Naive thymus-derived CD8-positive, alpha-beta T cell (primary cell): ENCODE measurements at regions not wholly inside any gene's neighbourhood (a gene's known extent, or its start where the extent isn't known, plus 50 kb on each side); places are given as distances from the start of the nearest gene placed in this dataset.

ENCODE experiments used
- ATAC-seq, 2 donors: fragments of 150-1000 bp; cut with Tn5 transposase in 1 of 2; sonication (Bioruptor Pico), chemical (Tn5 transposase) in 1 of 2; 1 replicate in 1 of 2; 2 replicates in 1 of 2; pipeline ENCODE4 v1.10.0; 2021; ENCODE audit warnings: mild to moderate bottlenecking in 2 of 2, moderate library complexity in 2 of 2
- POLR2A ChIA-PET: fragments of 350-600 bp; sonication (Branson Sonifier 250); formaldehyde crosslinking; loops from one replicate; lab custom pipeline; 2021; ENCODE audit warnings: antibody characterized with exemption; lab: Charles Lee
- DNase-seq, 10 donors: peaks; one replicate each; pipeline versions ENCODE4 v3.0.0 to v3.0.0-alpha.2; 2020 to 2022
- H3K27ac Mint-ChIP-seq, 10 donors: one replicate each; pipeline ENCODE4 v1.8.0; 2020 to 2022; ENCODE audit warnings: mild to moderate bottlenecking in 10 of 10, mixed read lengths in 10 of 10, moderate library complexity in 4 of 10, inconsistent platforms in 1 of 10
- H3K27me3 Mint-ChIP-seq, 5 donors: one replicate each; pipeline ENCODE4 v1.8.0; 2021 to 2022; ENCODE audit warnings: mixed read lengths in 5 of 5
- H3K36me3 Mint-ChIP-seq, 3 donors: one replicate each; pipeline ENCODE4 v1.8.0; 2020 to 2022; ENCODE audit warnings: mixed read lengths in 3 of 3, mild to moderate bottlenecking in 2 of 3, inconsistent platforms in 1 of 3
- H3K4me1 Mint-ChIP-seq, 4 donors: one replicate each; pipeline ENCODE4 v1.8.0; 2021 to 2022; ENCODE audit warnings: mixed read lengths in 4 of 4
- H3K4me3 Mint-ChIP-seq, 10 donors: one replicate each; pipeline ENCODE4 v1.8.0; 2020 to 2022; ENCODE audit warnings: mild to moderate bottlenecking in 10 of 10, mixed read lengths in 10 of 10, moderate library complexity in 6 of 10, inconsistent platforms in 1 of 10
- H3K9me3 Mint-ChIP-seq, 9 donors: one replicate each; pipeline ENCODE4 v1.8.0; 2020 to 2022; ENCODE audit warnings: mixed read lengths in 9 of 9, mild to moderate bottlenecking in 3 of 9, inconsistent platforms in 1 of 9, moderate library complexity in 1 of 9

GRCh38 chr1:55820501-55820900 lies 605.3 kb upstream of the USP24 start:
- H3K9me3 Mint-ChIP-seq, result peaks cover 0 to 2% (median 0%) of the 10 kb centered on the region in 9 donors
- POLR2A ChIA-PET, result no interaction called here
- DNase-seq, result no peak
- ATAC-seq, result no peak
- no peak overlapping the region for H3K27ac Mint-ChIP-seq
- no peaks in the 10 kb centered on the region for H3K36me3 Mint-ChIP-seq
- H3K27me3 Mint-ChIP-seq, result peaks cover 1 to 9% (median 6%) of the 10 kb centered on the region in 5 donors
- no peak overlapping the region for H3K4me3 Mint-ChIP-seq
- H3K4me1 Mint-ChIP-seq, result peaks cover 0 to 1% (median 0%) of the 10 kb centered on the region in 4 donors

GRCh38 chr1:55819011-55819410 lies 603.8 kb upstream of the USP24 start:
- H3K4me1 Mint-ChIP-seq, result peaks cover 0 to 2% (median 0%) of the 10 kb centered on the region in 4 donors
- no peak for DNase-seq
- peaks cover 0 to 2% (median 0%) of the 10 kb centered on the region in 9 donors for H3K9me3 Mint-ChIP-seq
- no peak overlapping the region for H3K4me3 Mint-ChIP-seq
- POLR2A ChIA-PET, result no interaction called here
- no peaks in the 10 kb centered on the region for H3K36me3 Mint-ChIP-seq
- no peak overlapping the region for H3K27ac Mint-ChIP-seq
- no peak for ATAC-seq
- H3K27me3 Mint-ChIP-seq, result peaks cover 0 to 10% (median 4%) of the 10 kb centered on the region in 5 donors

- POLR2A ChIA-PET, result no interaction called here
- Mint-ChIP-seq H3K9me3 (no peaks in the 10 kb centered on the region), H3K27ac (no peak overlapping the region), H3K36me3 (no peaks in the 10 kb centered on the region), H3K4me1 (peaks cover 0 to 2% (median 0%) of the 10 kb centered on the region in 4 donors), H3K4me3 (no peak overlapping the region), H3K27me3 (peaks cover 0 to 6% (median 2%) of the 10 kb centered on the region in 5 donors)
- ATAC-seq (no peak), DNase-seq (no peak)
Observed at GRCh38 chr1:55816456-55817426, 601.6 kb upstream of the USP24 start.

GRCh38 chr1:55815745-55816455 lies 600.7 kb upstream of the USP24 start:
- Mint-ChIP-seq H3K9me3 (no peaks in the 10 kb centered on the region), H3K36me3 (no peaks in the 10 kb centered on the region), H3K4me1 (peaks cover 0 to 2% (median 0%) of the 10 kb centered on the region in 4 donors), H3K27ac (no peak overlapping the region), H3K4me3 (no peak overlapping the region), H3K27me3 (peaks cover 0 to 6% (median 2%) of the 10 kb centered on the region in 5 donors)
- DNase-seq, result no peak
- POLR2A ChIA-PET, result no interaction called here
- no peak for ATAC-seq

- H3K9me3 Mint-ChIP-seq, result peaks cover 0 to 2% (median 0%) of the 10 kb centered on the region in 9 donors
- no peak overlapping the region for H3K4me3 Mint-ChIP-seq
- H3K27ac Mint-ChIP-seq, result no peak overlapping the region
- ATAC-seq (no peak), DNase-seq (no peak)
- no peaks in the 10 kb centered on the region for H3K36me3 Mint-ChIP-seq
- H3K27me3 Mint-ChIP-seq, result peaks cover 0 to 6% (median 2%) of the 10 kb centered on the region in 5 donors
- H3K4me1 Mint-ChIP-seq, result peaks cover 0 to 2% (median 0%) of the 10 kb centered on the region in 4 donors
- POLR2A ChIA-PET, result no interaction called here
Observed at GRCh38 chr1:55814967-55815366, 599.8 kb upstream of the USP24 start.

- Mint-ChIP-seq H3K9me3 (peaks cover 0 to 4% (median 0%) of the 10 kb centered on the region in 9 donors), H3K4me3 (no peak overlapping the region)
- ATAC-seq, result no peak
Observed at GRCh38 chr1:55813618-55814017, 598.5 kb upstream of the USP24 start.

GRCh38 chr1:55812281-55812680 lies 597.1 kb upstream of the USP24 start:
- peaks cover 0 to 4% (median 0%) of the 10 kb centered on the region in 5 donors for H3K27me3 Mint-ChIP-seq
- H3K36me3 Mint-ChIP-seq, result no peaks in the 10 kb centered on the region
- no peak overlapping the region for H3K27ac Mint-ChIP-seq
- ATAC-seq (no peak), DNase-seq (no peak)
- H3K4me1 Mint-ChIP-seq, result peaks cover 0 to 2% (median 0%) of the 10 kb centered on the region in 4 donors
- POLR2A ChIA-PET, result no interaction called here
- H3K4me3 Mint-ChIP-seq, result no peak overlapping the region
- peaks cover 0 to 10% (median 4%) of the 10 kb centered on the region in 9 donors for H3K9me3 Mint-ChIP-seq

More at GRCh38 chr1:55813618-55814017, 598.5 kb upstream of the USP24 start:
- no peaks in the 10 kb centered on the region for H3K36me3 Mint-ChIP-seq
- POLR2A ChIA-PET, result no interaction called here
- H3K4me1 Mint-ChIP-seq, result peaks cover 0 to 2% (median 0%) of the 10 kb centered on the region in 4 donors
- H3K27me3 Mint-ChIP-seq, result peaks cover 0 to 4% (median 2%) of the 10 kb centered on the region in 5 donors
- H3K27ac Mint-ChIP-seq, result no peak overlapping the region
- DNase-seq, result no peak

- POLR2A ChIA-PET, result no interaction called here
- no peak for ATAC-seq
Observed at GRCh38 chr1:55808263-55808662, 593.1 kb upstream of the USP24 start.

GRCh38 chr1:55803429-55803828 lies 588.3 kb upstream of the USP24 start:
- Mint-ChIP-seq H3K9me3 (peaks cover 0 to 30% (median 12%) of the 10 kb centered on the region in 9 donors), H3K4me3 (no peak overlapping the region), H3K4me1 (no peaks in the 10 kb centered on the region), H3K36me3 (peaks cover 0 to 9% (median 0%) of the 10 kb centered on the region in 3 donors), H3K27ac (no peak overlapping the region), H3K27me3 (peaks cover 4 to 34% (median 13%) of the 10 kb centered on the region in 5 donors)
- ATAC-seq (no peak), DNase-seq (no peak)
- POLR2A ChIA-PET, result no interaction called here

More at GRCh38 chr1:55808263-55808662, 593.1 kb upstream of the USP24 start:
- H3K27ac Mint-ChIP-seq, result no peak overlapping the region
- peaks cover 0 to 20% (median 8%) of the 10 kb centered on the region in 9 donors for H3K9me3 Mint-ChIP-seq
- no peak for DNase-seq
- peaks cover 0 to 9% (median 0%) of the 10 kb centered on the region in 3 donors for H3K36me3 Mint-ChIP-seq
- H3K4me1 Mint-ChIP-seq, result no peaks in the 10 kb centered on the region
- peaks cover 5 to 18% (median 11%) of the 10 kb centered on the region in 5 donors for H3K27me3 Mint-ChIP-seq
- no peak overlapping the region for H3K4me3 Mint-ChIP-seq

GRCh38 chr1:55801481-55801880 lies 586.3 kb upstream of the USP24 start:
- no peak overlapping the region for H3K27ac Mint-ChIP-seq
- POLR2A ChIA-PET, result no interaction called here
- H3K27me3 Mint-ChIP-seq, result peaks cover 3 to 34% (median 10%) of the 10 kb centered on the region in 5 donors
- peaks cover 0 to 9% (median 0%) of the 10 kb centered on the region in 3 donors for H3K36me3 Mint-ChIP-seq
- H3K9me3 Mint-ChIP-seq, result peaks cover 2 to 26% (median 8%) of the 10 kb centered on the region in 9 donors
- no peak overlapping the region for H3K4me3 Mint-ChIP-seq
- H3K4me1 Mint-ChIP-seq, result no peaks in the 10 kb centered on the region
- ATAC-seq (no peak), DNase-seq (no peak)

GRCh38 chr1:55800503-55800902 lies 585.3 kb upstream of the USP24 start:
- DNase-seq (no peak), ATAC-seq (no peak)
- peaks cover 3 to 27% (median 4%) of the 10 kb centered on the region in 5 donors for H3K27me3 Mint-ChIP-seq
- peaks cover 0 to 19% (median 10%) of the 10 kb centered on the region in 9 donors for H3K9me3 Mint-ChIP-seq
- no peak overlapping the region for H3K27ac Mint-ChIP-seq
- POLR2A ChIA-PET, result no interaction called here
- peaks cover 0 to 3% (median 0%) of the 10 kb centered on the region in 3 donors for H3K36me3 Mint-ChIP-seq
- no peak overlapping the region for H3K4me3 Mint-ChIP-seq
- H3K4me1 Mint-ChIP-seq, result no peaks in the 10 kb centered on the region

- Mint-ChIP-seq H3K27me3 (peaks cover 0 to 16% (median 0%) of the 10 kb centered on the region in 5 donors), H3K36me3 (no peaks in the 10 kb centered on the region), H3K27ac (no peak overlapping the region), H3K4me1 (no peaks in the 10 kb centered on the region), H3K4me3 (no peak overlapping the region), H3K9me3 (peaks cover 0 to 18% (median 4%) of the 10 kb centered on the region in 9 donors)
- DNase-seq, result no peak
- no peak for ATAC-seq
- POLR2A ChIA-PET, result no interaction called here
Observed at GRCh38 chr1:55793856-55794255, 578.7 kb upstream of the USP24 start.
